Transverse colon (tissue), 4 donors: ENCODE measurements at regions not wholly inside any gene's neighbourhood (a gene's known extent, or its start where the extent isn't known, plus 50 kb on each side); places are given as distances from the start of the nearest gene placed in this dataset.

Source experiments
- DNase-seq: peaks from one replicate; pipeline ENCODE4 v3.0.0-alpha.2; 2019
- H3K27ac ChIP-seq, 4 donors: fragments of 200-600 bp; sonication (generic); 2 replicates each; pipeline ENCODE4 v1.5.1; 2016 to 2018; ENCODE audit warnings: inconsistent platforms in 4 of 4
- H3K27me3 ChIP-seq: fragments of 200-600 bp; sonication (generic); 2 replicates; pipeline ENCODE4 v1.5.1; 2017; ENCODE audit warnings: inconsistent platforms
- H3K36me3 ChIP-seq, 4 donors: fragments of 200-600 bp; sonication (generic); 2 replicates each; pipeline ENCODE4 v1.5.1; 2017 to 2019; ENCODE audit warnings: inconsistent platforms in 4 of 4
- H3K4me1 ChIP-seq, 4 donors: fragments of 200-600 bp; sonication (generic); 2 replicates each; pipeline ENCODE4 v1.5.1; 2017 to 2020; ENCODE audit warnings: inconsistent platforms in 4 of 4
- H3K4me3 ChIP-seq, 4 donors: fragments of 200-600 bp; sonication (generic); 1 replicate in 1 of 4; 2 replicates in 3 of 4; pipeline versions ENCODE4 v1.5.1 to v1.6.1; 2017 to 2019; ENCODE audit warnings: inconsistent platforms in 4 of 4
- H3K9me3 ChIP-seq, 2 donors: fragments of 200-600 bp; sonication (generic); 2 replicates each; pipeline ENCODE4 v1.5.1; 2017 to 2019; ENCODE audit warnings: inconsistent platforms in 2 of 2
- EP300 ChIP-seq: sonication (generic); formaldehyde crosslinking; IDR thresholded peaks from one replicate; pipeline ENCODE4 v1.6.1; 2017; ENCODE audit warnings: antibody characterized with exemption, low read depth
- POLR2A ChIP-seq: fragments of 450-650 bp; IDR thresholded peaks from one replicate; pipeline ENCODE4 v1.6.1; 2016; ENCODE audit warnings: antibody characterized with exemption, mild to moderate bottlenecking, moderate library complexity
- POLR2AphosphoS5 ChIP-seq, 3 donors: sonication (generic); formaldehyde crosslinking; IDR thresholded peaks; one replicate each; pipeline ENCODE4 v1.6.1; 2016; ENCODE audit warnings: antibody characterized with exemption in 3 of 3
- WGBS, 2 donors: methylation state at CpG; one replicate each; pipeline ENCODE4 v1.1.5; 2018; ENCODE audit warnings: low coverage in 1 of 2; 5-methylcytosine and 5-hydroxymethylcytosine counted together
- in situ Hi-C, 4 donors: fragments of 200-750 bp; cut with MboI; loops; one replicate each; pipeline versions ENCODE4 v1.15.0 to v1.15.1; 2017; ENCODE audit warnings: low sequenced_read_pairs in 3 of 4, low pct_ligation_motif_present in 1 of 4, low pct_unique_long_range_greater_than_20kb in 1 of 4
- intact Hi-C: fragments of 100-400 bp; cut with DNase I; formaldehyde crosslinking; loops from one replicate; pipeline ENCODE4 v1.15.1; 2023; ENCODE audit warnings: low total_unique reads
- TF ChIP-seq, protein P1 (sequence below), 5 experiments: fragments of 200-600 bp in 3 of 5; fragments of 450-650 bp in 2 of 5; sonication (generic) in 3 of 5; IDR thresholded peaks; 1 replicate in 2 of 5; 2 replicates in 3 of 5; pipeline ENCODE4 v1.5.1; 2016 to 2017; ENCODE audit warnings: antibody characterized with exemption in 5 of 5, inconsistent platforms in 3 of 5, mild to moderate bottlenecking in 2 of 5, moderate library complexity in 1 of 5

DNA sequence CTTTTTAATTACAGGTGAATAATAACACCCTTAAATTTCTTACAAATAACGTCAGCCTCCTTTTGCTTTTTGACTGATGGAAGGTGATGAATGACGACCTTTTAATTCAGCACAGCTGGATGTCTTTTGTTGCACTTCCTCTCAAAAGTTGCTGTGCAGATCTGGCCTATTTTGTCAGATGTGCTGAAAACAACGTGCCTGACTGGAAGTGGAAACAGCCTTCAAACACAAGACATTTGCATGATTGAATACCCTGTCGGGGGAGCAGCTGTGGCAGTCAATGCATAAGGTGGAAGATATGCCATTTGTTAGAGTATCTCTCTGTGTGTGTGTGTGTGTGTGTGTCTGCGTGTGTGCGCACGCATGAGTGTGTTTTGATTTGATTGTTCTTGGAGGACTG lies 579.7 kb downstream of the SPRY1 start:
- no peak overlapping the region for H3K27ac ChIP-seq

DNA sequence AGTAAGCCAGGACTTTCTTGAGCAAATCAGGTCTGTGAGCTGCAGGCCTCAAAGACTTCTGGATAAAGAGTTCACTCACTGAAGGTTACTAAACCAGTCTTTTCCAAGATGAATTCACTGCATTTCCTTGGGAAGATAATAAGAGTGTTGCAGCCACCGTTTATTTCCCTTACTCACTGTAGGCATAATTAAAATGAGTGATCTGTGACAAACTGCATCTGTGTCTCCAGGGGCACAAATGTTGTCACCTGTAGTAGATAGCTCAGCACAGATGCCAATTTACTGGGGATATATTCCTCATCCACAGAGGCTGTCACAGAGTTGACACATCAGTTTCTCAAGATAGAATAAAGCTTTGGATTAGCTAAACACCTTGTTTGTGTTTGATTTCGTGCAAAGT lies 580.2 kb downstream of the SPRY1 start:
- Histone ChIP-seq H3K27me3 (no peaks in the 10 kb centered on the region), H3K4me1 (no peaks in the 10 kb centered on the region), H3K9me3 (peaks cover 0 to 6% of the 10 kb centered on the region in 2 donors), H3K36me3 (no peaks in the 10 kb centered on the region), H3K27ac (no peak overlapping the region), H3K4me3 (no peak overlapping the region)
- in situ Hi-C loops (no loop called here), intact Hi-C loops (no loop called here)
- TF ChIP-seq POLR2AphosphoS5 (IDR thresholded peaks at IDR 0.05) (no peak), POLR2A (no peak), EP300 (no peak)
- TF ChIP-seq, protein P1, sequence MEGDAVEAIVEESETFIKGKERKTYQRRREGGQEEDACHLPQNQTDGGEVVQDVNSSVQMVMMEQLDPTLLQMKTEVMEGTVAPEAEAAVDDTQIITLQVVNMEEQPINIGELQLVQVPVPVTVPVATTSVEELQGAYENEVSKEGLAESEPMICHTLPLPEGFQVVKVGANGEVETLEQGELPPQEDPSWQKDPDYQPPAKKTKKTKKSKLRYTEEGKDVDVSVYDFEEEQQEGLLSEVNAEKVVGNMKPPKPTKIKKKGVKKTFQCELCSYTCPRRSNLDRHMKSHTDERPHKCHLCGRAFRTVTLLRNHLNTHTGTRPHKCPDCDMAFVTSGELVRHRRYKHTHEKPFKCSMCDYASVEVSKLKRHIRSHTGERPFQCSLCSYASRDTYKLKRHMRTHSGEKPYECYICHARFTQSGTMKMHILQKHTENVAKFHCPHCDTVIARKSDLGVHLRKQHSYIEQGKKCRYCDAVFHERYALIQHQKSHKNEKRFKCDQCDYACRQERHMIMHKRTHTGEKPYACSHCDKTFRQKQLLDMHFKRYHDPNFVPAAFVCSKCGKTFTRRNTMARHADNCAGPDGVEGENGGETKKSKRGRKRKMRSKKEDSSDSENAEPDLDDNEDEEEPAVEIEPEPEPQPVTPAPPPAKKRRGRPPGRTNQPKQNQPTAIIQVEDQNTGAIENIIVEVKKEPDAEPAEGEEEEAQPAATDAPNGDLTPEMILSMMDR (IDR thresholded peaks at IDR 0.05): no peak
- 38 to 46% methylated on average over 2 of the region's 2 CpGs for WGBS, 2 donors
- no peak for DNase-seq

More for the DNA sequence above, 579.7 kb downstream of the SPRY1 start:
- Histone ChIP-seq H3K36me3 (no peaks in the 10 kb centered on the region), H3K27me3 (no peaks in the 10 kb centered on the region), H3K4me1 (no peaks in the 10 kb centered on the region), H3K4me3 (no peak overlapping the region), H3K9me3 (peaks cover 0 to 6% of the 10 kb centered on the region in 2 donors)
- intact Hi-C loops (no loop called here), in situ Hi-C loops (no loop called here)
- WGBS, 2 donors: 56% methylated on average over 7 of the region's 7 CpGs; no CpG with 5 or more reads in 1 of the 2 donors
- TF ChIP-seq, protein P1 (IDR thresholded peaks at IDR 0.05): no peak
- TF ChIP-seq EP300 (no peak), POLR2AphosphoS5 (IDR thresholded peaks at IDR 0.05) (no peak), POLR2A (no peak)
- no peak for DNase-seq

DNA sequence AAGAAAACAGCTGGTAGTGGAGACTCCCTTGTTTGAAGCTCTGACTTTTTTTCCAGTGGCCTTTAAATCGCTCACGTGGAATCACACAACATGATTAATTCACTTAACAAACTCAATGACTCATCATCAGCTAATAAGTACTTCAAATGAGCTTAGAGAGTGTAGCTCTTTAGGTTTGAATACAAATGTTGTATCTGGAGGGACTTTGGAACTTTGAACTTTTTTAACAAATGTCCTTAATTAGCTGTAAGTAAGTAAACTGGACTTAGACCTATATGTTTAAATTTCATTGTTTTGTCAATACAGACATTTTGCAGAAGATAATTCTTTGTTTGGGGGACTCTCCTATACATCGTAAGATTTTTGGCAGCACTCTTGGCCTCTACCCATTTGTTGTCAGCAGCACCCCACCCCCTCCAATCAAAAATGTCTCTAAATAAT lies 581.1 kb downstream of the SPRY1 start:
- Histone ChIP-seq H3K36me3 (no peaks in the 10 kb centered on the region), H3K4me3 (no peak overlapping the region), H3K9me3 (peaks cover 0 to 6% of the 10 kb centered on the region in 2 donors), H3K27ac (no peak overlapping the region), H3K4me1 (no peaks in the 10 kb centered on the region), H3K27me3 (no peaks in the 10 kb centered on the region)
- DNase-seq: no peak
- intact Hi-C loops (no loop called here), in situ Hi-C loops (no loop called here)
- TF ChIP-seq, protein P1 (IDR thresholded peaks at IDR 0.05): no peak
- TF ChIP-seq EP300 (no peak), POLR2A (no peak), POLR2AphosphoS5 (IDR thresholded peaks at IDR 0.05) (no peak)
- 50 to 76% methylated on average over 3 of the region's 3 CpGs for WGBS, 2 donors

DNA sequence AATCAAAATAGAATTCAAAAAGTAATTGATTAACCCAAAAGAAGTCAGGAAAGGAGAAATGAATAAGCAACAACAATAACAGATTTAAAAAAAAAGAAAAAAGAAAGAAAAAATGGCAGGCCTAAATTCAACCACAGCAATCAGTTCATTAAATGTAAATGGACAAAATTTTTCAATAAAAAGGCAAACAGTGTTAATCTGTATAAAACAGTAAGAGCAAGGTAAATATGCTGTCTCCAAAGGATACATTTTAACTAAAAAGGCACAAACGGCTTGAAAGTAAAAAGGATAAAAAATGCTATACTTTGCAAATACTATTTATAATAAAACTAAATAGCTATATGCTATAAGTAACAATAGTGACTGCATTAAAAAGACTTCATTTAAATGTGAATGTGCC lies 582.0 kb downstream of the SPRY1 start:
- peaks cover 0 to 6% of the 10 kb centered on the region in 2 donors for H3K9me3 ChIP-seq
- no peaks in the 10 kb centered on the region for H3K36me3 ChIP-seq
- intact Hi-C loops (no loop called here), in situ Hi-C loops (no loop called here)
- no peak for DNase-seq
- no peak overlapping the region for H3K27ac ChIP-seq
- H3K4me3 ChIP-seq: no peak overlapping the region
- H3K4me1 ChIP-seq: no peaks in the 10 kb centered on the region
- TF ChIP-seq, protein P1 (IDR thresholded peaks at IDR 0.05): no peak
- TF ChIP-seq EP300: no peak
- no peak for TF ChIP-seq POLR2A
- TF ChIP-seq POLR2AphosphoS5 (IDR thresholded peaks at IDR 0.05): no peak
- 86 to 100% methylated on average over 1 of the region's 1 CpG for WGBS, 2 donors
- H3K27me3 ChIP-seq: no peaks in the 10 kb centered on the region
